C4-2B (cell line): ENCODE measurements at regions not wholly inside any gene's neighbourhood (a gene's known extent, or its start where the extent isn't known, plus 50 kb on each side); places are given as distances from the start of the nearest gene placed in this dataset.

Experiments used
- CTCF ChIP-seq: fragments of 450-650 bp; conservative IDR thresholded peaks from 2 replicates; pipeline ENCODE4 v1.5.1; 2017; ENCODE audit warnings: mild to moderate bottlenecking
- ZFX ChIP-seq: fragments of 450-650 bp; IDR thresholded peaks from 2 replicates; pipeline ENCODE4 v1.6.1; 2017

- TF ChIP-seq CTCF (no peak), ZFX (no peak)
These were observed 480.9 kb upstream of the TMEFF2 start for GRCh38 chr2:192675681-192676080.
